Progenitor cell of endocrine pancreas (in vitro differentiated cells): ENCODE measurements at regions not wholly inside any gene's neighbourhood (a gene's known extent, or its start where the extent isn't known, plus 50 kb on each side); places are given as distances from the start of the nearest gene placed in this dataset.

Source experiments
- DNase-seq: peaks from one replicate; pipeline ENCODE4 v3.0.0; 2021; ENCODE audit warnings: low spot score; ENCODE audit not compliant: unreplicated experiment
- H3K27ac Mint-ChIP-seq: 2 replicates; pipeline ENCODE4 v1.8.0; 2021; ENCODE audit warnings: mild to moderate bottlenecking, moderate library complexity, mixed read lengths
- H3K27me3 Mint-ChIP-seq: 2 replicates; pipeline ENCODE4 v1.8.0; 2021; ENCODE audit warnings: mixed read lengths
- H3K36me3 Mint-ChIP-seq: 2 replicates; pipeline ENCODE4 v1.8.0; 2022; ENCODE audit warnings: mixed read lengths; ENCODE audit not compliant: insufficient read depth
- H3K4me1 Mint-ChIP-seq: 2 replicates; pipeline ENCODE4 v1.8.0; 2021; ENCODE audit warnings: low read depth, mixed read lengths
- H3K4me3 Mint-ChIP-seq: 2 replicates; pipeline ENCODE4 v1.8.0; 2021; ENCODE audit warnings: low read depth, mild to moderate bottlenecking, moderate library complexity, mixed read lengths
- H3K9me3 Mint-ChIP-seq: 2 replicates; pipeline ENCODE4 v1.8.0; 2021; ENCODE audit warnings: low read depth, mixed read lengths
- CTCF ChIP-seq: fragments of 200-600 bp; sonication (generic); IDR thresholded peaks from one replicate; pipeline ENCODE4 v1.5.0; 2021; ENCODE audit warnings: antibody characterized with exemption, mild to moderate bottlenecking; ENCODE audit not compliant: unreplicated experiment

- Mint-ChIP-seq H3K27me3 (peaks cover 68% of the 10 kb centered on the region), H3K27ac (peak overlapping the region; percentile 57), H3K36me3 (no peaks in the 10 kb centered on the region), H3K4me3 (peak overlapping the region; percentile 74), H3K4me1 (peaks cover 33% of the 10 kb centered on the region), H3K9me3 (no peaks in the 10 kb centered on the region)
- no peak for DNase-seq
- no peak for TF ChIP-seq CTCF
Measured at GRCh38 chr13:50126993-50127725, 111.9 kb downstream of the KCNRG start.

GRCh38 chr13:50127726-50128291 lies 112.6 kb downstream of the KCNRG start:
- no peak for DNase-seq
- no peaks in the 10 kb centered on the region for H3K9me3 Mint-ChIP-seq
- no peak for TF ChIP-seq CTCF
- H3K4me1 Mint-ChIP-seq = peaks cover 32% of the 10 kb centered on the region
- peak overlapping the region; percentile 74 for H3K4me3 Mint-ChIP-seq
- no peaks in the 10 kb centered on the region for H3K36me3 Mint-ChIP-seq
- peaks cover 68% of the 10 kb centered on the region for H3K27me3 Mint-ChIP-seq
- peak overlapping the region; percentile 83 for H3K27ac Mint-ChIP-seq

GRCh38 chr13:50128428-50128931 lies 113.2 kb downstream of the KCNRG start:
- no peak for DNase-seq
- no peak for TF ChIP-seq CTCF
- Mint-ChIP-seq H3K27me3 (peaks cover 74% of the 10 kb centered on the region), H3K4me1 (peaks cover 28% of the 10 kb centered on the region), H3K27ac (no peak overlapping the region), H3K4me3 (peak overlapping the region; percentile 74), H3K9me3 (no peaks in the 10 kb centered on the region), H3K36me3 (no peaks in the 10 kb centered on the region)

GRCh38 chr13:50129081-50129705 lies 113.9 kb downstream of the KCNRG start:
- no peak for DNase-seq
- Mint-ChIP-seq H3K4me3 (no peak overlapping the region), H3K27me3 (peaks cover 81% of the 10 kb centered on the region), H3K9me3 (no peaks in the 10 kb centered on the region), H3K27ac (no peak overlapping the region), H3K36me3 (no peaks in the 10 kb centered on the region), H3K4me1 (peaks cover 28% of the 10 kb centered on the region)
- no peak for TF ChIP-seq CTCF

GRCh38 chr13:50129706-50130122 lies 114.5 kb downstream of the KCNRG start:
- Mint-ChIP-seq H3K27ac (no peak overlapping the region), H3K4me3 (peak overlapping the region; percentile 44), H3K4me1 (peaks cover 28% of the 10 kb centered on the region), H3K27me3 (peaks cover 86% of the 10 kb centered on the region), H3K36me3 (no peaks in the 10 kb centered on the region), H3K9me3 (no peaks in the 10 kb centered on the region)
- no peak for DNase-seq
- no peak for TF ChIP-seq CTCF
